HFF-Myc (cell line): ENCODE measurements at regions not wholly inside any gene's neighbourhood (a gene's known extent, or its start where the extent isn't known, plus 50 kb on each side); places are given as distances from the start of the nearest gene placed in this dataset.

Experiments used
- DNase-seq: peaks from one replicate; pipeline ENCODE4 v3.0.0-alpha.2; 2011; ENCODE audit warnings: low read depth; ENCODE audit errors: extremely low read depth
- H3K4me3 ChIP-seq: replicated peaks from 2 replicates; pipeline ENCODE4 v1.5.1; 2011; ENCODE audit warnings: low read depth, mild to moderate bottlenecking, control low read depth, low read length
- CTCF ChIP-seq: IDR thresholded peaks from 2 replicates; pipeline ENCODE4 v1.5.1; 2012; ENCODE audit warnings: mild to moderate bottlenecking, low read depth, low read length, control low read depth; ENCODE audit errors: missing control alignments

GRCh38 chr2:156019341-156019740, 313.2 kb downstream of the NR4A2 start:
- no peak for TF ChIP-seq CTCF
- no peak for DNase-seq
- H3K4me3 ChIP-seq, result no peak overlapping the region

GRCh38 chr2:156017341-156017885, 315.1 kb downstream of the NR4A2 start:
- no peak for TF ChIP-seq CTCF
- no peak for DNase-seq
- no peak overlapping the region for H3K4me3 ChIP-seq

GRCh38 chr2:156009293-156009692, 323.2 kb downstream of the NR4A2 start:
- DNase-seq, result no peak
- no peak for TF ChIP-seq CTCF
- H3K4me3 ChIP-seq, result no peak overlapping the region

- no peak for TF ChIP-seq CTCF
- no peak overlapping the region for H3K4me3 ChIP-seq
- no peak for DNase-seq
Observed at GRCh38 chr2:156006721-156007618, 325.6 kb downstream of the NR4A2 start.

GRCh38 chr2:156005999-156006712, 326.4 kb downstream of the NR4A2 start:
- TF ChIP-seq CTCF, result no peak
- DNase-seq, result no peak
- H3K4me3 ChIP-seq, result no peak overlapping the region

GRCh38 chr2:156005531-156005930, 327.0 kb downstream of the NR4A2 start:
- no peak for TF ChIP-seq CTCF
- H3K4me3 ChIP-seq, result no peak overlapping the region
- no peak for DNase-seq
